Osteocyte (in vitro differentiated cells): ENCODE measurements at regions not wholly inside any gene's neighbourhood (a gene's known extent, or its start where the extent isn't known, plus 50 kb on each side); places are given as distances from the start of the nearest gene placed in this dataset.

ENCODE experiments used
- DNase-seq: peaks from one replicate; pipeline ENCODE4 v3.0.0; 2021; ENCODE audit warnings: mixed read lengths; ENCODE audit not compliant: unreplicated experiment; ENCODE audit errors: extremely low spot score
- H3K27ac Mint-ChIP-seq: one replicate; pipeline ENCODE4 v1.8.0; 2021; ENCODE audit warnings: mild to moderate bottlenecking, mixed read lengths; ENCODE audit not compliant: unreplicated experiment
- H3K27me3 Mint-ChIP-seq: one replicate; pipeline ENCODE4 v1.8.0; 2021; ENCODE audit warnings: mixed read lengths; ENCODE audit not compliant: unreplicated experiment
- H3K36me3 Mint-ChIP-seq: one replicate; pipeline ENCODE4 v1.8.0; 2021; ENCODE audit warnings: mixed read lengths; ENCODE audit not compliant: unreplicated experiment
- H3K4me1 Mint-ChIP-seq: one replicate; pipeline ENCODE4 v1.8.0; 2021; ENCODE audit warnings: mixed read lengths; ENCODE audit not compliant: unreplicated experiment
- H3K4me3 Mint-ChIP-seq: one replicate; pipeline ENCODE4 v1.8.0; 2021; ENCODE audit warnings: mild to moderate bottlenecking, moderate library complexity, mixed read lengths; ENCODE audit not compliant: unreplicated experiment
- H3K9me3 Mint-ChIP-seq: one replicate; pipeline ENCODE4 v1.8.0; 2021; ENCODE audit warnings: mixed read lengths; ENCODE audit not compliant: unreplicated experiment
- TF ChIP-seq, protein P1 (sequence below): fragments of 200-600 bp; sonication (generic); IDR thresholded peaks from 2 replicates; pipeline ENCODE4 v1.5.0; 2021; ENCODE audit warnings: antibody characterized with exemption, mild to moderate bottlenecking, moderate library complexity

- TF ChIP-seq, protein P1, sequence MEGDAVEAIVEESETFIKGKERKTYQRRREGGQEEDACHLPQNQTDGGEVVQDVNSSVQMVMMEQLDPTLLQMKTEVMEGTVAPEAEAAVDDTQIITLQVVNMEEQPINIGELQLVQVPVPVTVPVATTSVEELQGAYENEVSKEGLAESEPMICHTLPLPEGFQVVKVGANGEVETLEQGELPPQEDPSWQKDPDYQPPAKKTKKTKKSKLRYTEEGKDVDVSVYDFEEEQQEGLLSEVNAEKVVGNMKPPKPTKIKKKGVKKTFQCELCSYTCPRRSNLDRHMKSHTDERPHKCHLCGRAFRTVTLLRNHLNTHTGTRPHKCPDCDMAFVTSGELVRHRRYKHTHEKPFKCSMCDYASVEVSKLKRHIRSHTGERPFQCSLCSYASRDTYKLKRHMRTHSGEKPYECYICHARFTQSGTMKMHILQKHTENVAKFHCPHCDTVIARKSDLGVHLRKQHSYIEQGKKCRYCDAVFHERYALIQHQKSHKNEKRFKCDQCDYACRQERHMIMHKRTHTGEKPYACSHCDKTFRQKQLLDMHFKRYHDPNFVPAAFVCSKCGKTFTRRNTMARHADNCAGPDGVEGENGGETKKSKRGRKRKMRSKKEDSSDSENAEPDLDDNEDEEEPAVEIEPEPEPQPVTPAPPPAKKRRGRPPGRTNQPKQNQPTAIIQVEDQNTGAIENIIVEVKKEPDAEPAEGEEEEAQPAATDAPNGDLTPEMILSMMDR, result no peak
- H3K4me3 Mint-ChIP-seq, result no peak overlapping the region
- no peak overlapping the region for H3K27ac Mint-ChIP-seq
- no peaks in the 10 kb centered on the region for H3K36me3 Mint-ChIP-seq
- H3K9me3 Mint-ChIP-seq, result no peaks in the 10 kb centered on the region
- no peak for DNase-seq
- H3K4me1 Mint-ChIP-seq, result peaks cover 17% of the 10 kb centered on the region
- no peaks in the 10 kb centered on the region for H3K27me3 Mint-ChIP-seq
Measured at GRCh38 chr4:147343692-147344091, 137.2 kb upstream of the EDNRA start.

- DNase-seq, result no peak
- Mint-ChIP-seq H3K4me1 (peaks cover 7% of the 10 kb centered on the region), H3K27ac (no peak overlapping the region), H3K27me3 (no peaks in the 10 kb centered on the region), H3K9me3 (no peaks in the 10 kb centered on the region), H3K36me3 (peaks cover 2% of the 10 kb centered on the region), H3K4me3 (no peak overlapping the region)
- TF ChIP-seq, protein P1, result no peak
Measured at GRCh38 chr4:147345662-147346061, 135.2 kb upstream of the EDNRA start.

DNA sequence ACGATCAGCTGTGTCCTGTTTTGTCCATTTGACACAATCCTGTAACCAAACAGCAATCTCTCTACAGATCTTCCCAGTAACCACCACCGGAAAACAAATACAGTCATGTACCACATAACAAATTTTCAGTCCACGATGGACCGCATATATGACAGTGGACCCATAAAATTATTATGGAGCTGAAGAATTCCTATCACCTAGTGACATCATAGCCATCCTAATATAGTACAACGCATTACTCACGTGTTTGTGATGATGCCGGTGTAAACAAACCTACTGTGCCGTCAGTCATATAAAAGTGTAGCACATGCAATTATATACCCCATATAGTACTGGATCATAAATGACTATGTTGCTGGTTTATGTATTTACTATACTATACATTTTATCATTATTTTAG lies 133.7 kb upstream of the EDNRA start:
- TF ChIP-seq, protein P1, result no peak
- H3K27ac Mint-ChIP-seq, result no peak overlapping the region

GRCh38 chr4:147349193-147349592 lies 131.7 kb upstream of the EDNRA start:
- peaks cover 5% of the 10 kb centered on the region for H3K36me3 Mint-ChIP-seq
- peaks cover 6% of the 10 kb centered on the region for H3K9me3 Mint-ChIP-seq
- peaks cover 7% of the 10 kb centered on the region for H3K4me1 Mint-ChIP-seq
- H3K27ac Mint-ChIP-seq, result no peak overlapping the region
- TF ChIP-seq, protein P1, result no peak
- no peak for DNase-seq
- H3K27me3 Mint-ChIP-seq, result no peaks in the 10 kb centered on the region
- no peak overlapping the region for H3K4me3 Mint-ChIP-seq

More for the DNA sequence above, 133.7 kb upstream of the EDNRA start:
- Mint-ChIP-seq H3K27me3 (no peaks in the 10 kb centered on the region), H3K4me3 (no peak overlapping the region), H3K36me3 (peaks cover 5% of the 10 kb centered on the region), H3K9me3 (peaks cover 3% of the 10 kb centered on the region), H3K4me1 (peaks cover 7% of the 10 kb centered on the region)
- DNase-seq, result no peak

- no peak for DNase-seq
- H3K9me3 Mint-ChIP-seq, result peaks cover 6% of the 10 kb centered on the region
- peaks cover 5% of the 10 kb centered on the region for H3K36me3 Mint-ChIP-seq
- no peak overlapping the region for H3K4me3 Mint-ChIP-seq
- no peaks in the 10 kb centered on the region for H3K27me3 Mint-ChIP-seq
- no peak overlapping the region for H3K27ac Mint-ChIP-seq
- H3K4me1 Mint-ChIP-seq, result peaks cover 7% of the 10 kb centered on the region
- TF ChIP-seq, protein P1, result no peak
Measured at GRCh38 chr4:147351083-147351787, 129.7 kb upstream of the EDNRA start.
